ENCODE measurements at regions not wholly inside any gene's neighbourhood (a gene's known extent, or its start where the extent isn't known, plus 50 kb on each side); places are given as distances from the start of the nearest gene placed in this dataset.

- H3K27ac ChIP-seq, result no peak overlapping the region
- no peak for ATAC-seq
- peaks cover 0 to 8% (median 0%) of the 10 kb centered on the region in 3 donors for H3K4me1 ChIP-seq
- no peaks in the 10 kb centered on the region for H3K9me3 ChIP-seq
- H3K27me3 ChIP-seq, result peaks cover 4% of the 10 kb centered on the region
- H3K36me3 ChIP-seq, result no peaks in the 10 kb centered on the region
- H3K4me3 ChIP-seq, result no peak overlapping the region
- TF ChIP-seq EP300 (IDR thresholded peaks at IDR 0.05) (no peak), POLR2AphosphoS5 (IDR thresholded peaks at IDR 0.05) (no peak), CTCF (IDR thresholded peaks at IDR 0.05) (no peak), POLR2A (IDR thresholded peaks at IDR 0.05) (no peak)
- WGBS, 2 donors (ENCODE audit: low coverage in 1 of 2), result 51 to 69% methylated on average over 4 to 5 of the region's 5 CpGs
Observed at GRCh38 chr15:98441599-98441998, 206.7 kb upstream of the IGF1R start.

GRCh38 chr15:98442379-98442833 is 205.9 kb upstream of the IGF1R start:
- no peak overlapping the region for H3K27ac ChIP-seq
- no peaks in the 10 kb centered on the region for H3K9me3 ChIP-seq
- peak; percentile 57 for ATAC-seq
- WGBS, 2 donors (ENCODE audit: low coverage in 1 of 2), result 23 to 25% methylated on average over 4 of the region's 4 CpGs
- peaks cover 4% of the 10 kb centered on the region for H3K27me3 ChIP-seq
- peaks cover 0 to 8% (median 0%) of the 10 kb centered on the region in 3 donors for H3K4me1 ChIP-seq
- peak; percentile 60 to 80 (median 73) for TF ChIP-seq CTCF (IDR thresholded peaks at IDR 0.05)
- no peak for TF ChIP-seq EP300 (IDR thresholded peaks at IDR 0.05)
- no peak overlapping the region for H3K4me3 ChIP-seq
- H3K36me3 ChIP-seq, result no peaks in the 10 kb centered on the region

GRCh38 chr15:98442901-98443300 is 205.4 kb upstream of the IGF1R start:
- H3K4me3 ChIP-seq, result no peak overlapping the region
- ATAC-seq, result no peak
- no peak for TF ChIP-seq POLR2AphosphoS5 (IDR thresholded peaks at IDR 0.05)
- TF ChIP-seq EP300 (IDR thresholded peaks at IDR 0.05), result no peak
- TF ChIP-seq POLR2A (IDR thresholded peaks at IDR 0.05), result no peak
- no peak for TF ChIP-seq CTCF (IDR thresholded peaks at IDR 0.05)
- H3K9me3 ChIP-seq, result no peaks in the 10 kb centered on the region
- peaks cover 0 to 8% (median 0%) of the 10 kb centered on the region in 3 donors for H3K4me1 ChIP-seq
- H3K27me3 ChIP-seq, result peaks cover 4% of the 10 kb centered on the region
- H3K36me3 ChIP-seq, result no peaks in the 10 kb centered on the region
- 39 to 50% methylated on average over 2 to 3 of the region's 3 CpGs for WGBS, 2 donors (ENCODE audit: low coverage in 1 of 2)
- no peak overlapping the region for H3K27ac ChIP-seq

GRCh38 chr15:98443526-98443925 is 204.8 kb upstream of the IGF1R start:
- no peak for ATAC-seq
- 71 to 86% methylated on average over 5 to 7 of the region's 7 CpGs for WGBS, 2 donors (ENCODE audit: low coverage in 1 of 2)
- H3K27ac ChIP-seq, result no peak overlapping the region
- no peaks in the 10 kb centered on the region for H3K9me3 ChIP-seq
- H3K27me3 ChIP-seq, result peaks cover 4% of the 10 kb centered on the region
- H3K4me3 ChIP-seq, result no peak overlapping the region
- H3K4me1 ChIP-seq, result peaks cover 0 to 8% (median 0%) of the 10 kb centered on the region in 3 donors
- no peak for TF ChIP-seq CTCF (IDR thresholded peaks at IDR 0.05)
- no peak for TF ChIP-seq POLR2A (IDR thresholded peaks at IDR 0.05)
- no peak for TF ChIP-seq EP300 (IDR thresholded peaks at IDR 0.05)
- TF ChIP-seq POLR2AphosphoS5 (IDR thresholded peaks at IDR 0.05), result no peak
- H3K36me3 ChIP-seq, result no peaks in the 10 kb centered on the region

GRCh38 chr15:98444138-98444537 is 204.2 kb upstream of the IGF1R start:
- no peak for ATAC-seq
- H3K27ac ChIP-seq, result no peak overlapping the region

More at GRCh38 chr15:98444138-98444537, 204.2 kb upstream of the IGF1R start:
- no peaks in the 10 kb centered on the region for H3K36me3 ChIP-seq
- WGBS, 2 donors (ENCODE audit: low coverage in 1 of 2), result 20 to 27% methylated on average over 2 to 3 of the region's 9 CpGs
- peaks cover 0 to 8% (median 0%) of the 10 kb centered on the region in 3 donors for H3K4me1 ChIP-seq
- no peaks in the 10 kb centered on the region for H3K9me3 ChIP-seq
- no peak overlapping the region for H3K4me3 ChIP-seq
- peaks cover 4% of the 10 kb centered on the region for H3K27me3 ChIP-seq
- TF ChIP-seq POLR2AphosphoS5 (IDR thresholded peaks at IDR 0.05) (no peak), POLR2A (IDR thresholded peaks at IDR 0.05) (no peak)

Data from gastroesophageal sphincter (tissue), 4 donors.